ENCODE measurements at regions not wholly inside any gene's neighbourhood (a gene's known extent, or its start where the extent isn't known, plus 50 kb on each side); places are given as distances from the start of the nearest gene placed in this dataset.

- TF ChIP-seq CTCF (conservative IDR thresholded peaks at IDR 0.05 in 1 of 2, IDR thresholded peaks at IDR 0.05 in 1 of 2; ENCODE audit: extremely low read depth in 1 of 2, insufficient read depth in 1 of 2, low read depth in 1 of 2, low read length in 2 of 2) (peak in 1 of 2 donors; percentile 53), EZH2 (IDR thresholded peaks at IDR 0.05; ENCODE audit: borderline replicate concordance, low read length) (no peak)
Observed at GRCh38 chr12:19893514-19893913, 454.2 kb downstream of the AEBP2 start.

All from mammary epithelial cell (primary cell).